Prostate gland (tissue), 2 donors: ENCODE measurements at regions not wholly inside any gene's neighbourhood (a gene's known extent, or its start where the extent isn't known, plus 50 kb on each side); places are given as distances from the start of the nearest gene placed in this dataset.

Experiments
- DNase-seq: peaks from one replicate; pipeline ENCODE4 v3.0.0-alpha.2; 2019; ENCODE audit warnings: low spot score
- H3K27ac ChIP-seq, 2 donors: fragments of 200-600 bp; sonication (generic); 2 replicates each; pipeline ENCODE4 v1.5.1; 2017 to 2019
- H3K27me3 ChIP-seq: fragments of 200-600 bp; sonication (generic); replicated peaks from 2 replicates; pipeline ENCODE4 v1.5.1; 2019; ENCODE audit not compliant: insufficient read depth
- H3K36me3 ChIP-seq, 2 donors: fragments of 200-600 bp; sonication (generic); 1 replicate in 1 of 2; 2 replicates in 1 of 2; pipeline versions ENCODE4 v1.5.1 to v1.8.1; 2017 to 2019
- H3K4me1 ChIP-seq: fragments of 200-600 bp; sonication (generic); replicated peaks from 2 replicates; pipeline ENCODE4 v1.5.1; 2019
- H3K4me3 ChIP-seq, 2 donors: fragments of 200-600 bp; sonication (generic); 2 replicates each; pipeline ENCODE4 v1.5.1; 2017 to 2019
- H3K9me3 ChIP-seq: fragments of 200-600 bp; sonication (generic); 2 replicates; pipeline ENCODE4 v1.5.1; 2017
- CTCF ChIP-seq, 4 experiments: fragments of 200-600 bp in 2 of 4; fragments of 450-650 bp in 2 of 4; sonication (generic) in 2 of 4; IDR thresholded peaks; 1 replicate in 3 of 4; 2 replicates in 1 of 4; pipeline ENCODE4 v1.5.1; 2016 to 2019; ENCODE audit warnings: antibody characterized with exemption in 4 of 4, mild to moderate bottlenecking in 2 of 4, moderate library complexity in 2 of 4
- POLR2A ChIP-seq: fragments of 450-650 bp; IDR thresholded peaks from one replicate; pipeline ENCODE4 v1.6.1; 2016; ENCODE audit warnings: antibody characterized with exemption, mild to moderate bottlenecking
- POLR2AphosphoS5 ChIP-seq: sonication (generic); formaldehyde crosslinking; IDR thresholded peaks from one replicate; pipeline ENCODE4 v1.6.1; 2017; ENCODE audit warnings: antibody characterized with exemption
- WGBS: methylation state at CpG from one replicate; pipeline ENCODE4 v1.1.5; 2018; 5-methylcytosine and 5-hydroxymethylcytosine counted together
- intact Hi-C: fragments of 100-400 bp; cut with DNase I; formaldehyde crosslinking; loops from one replicate; pipeline ENCODE4 v1.14.2; 2022

- 85% methylated on average over 2 of the region's 2 CpGs for WGBS
These were observed 223.2 kb upstream of the PGRMC2 start for GRCh38 chr4:128510850-128511249.

GRCh38 chr4:128502818-128503527 is 215.4 kb upstream of the PGRMC2 start:
- Histone ChIP-seq H3K36me3 (no peaks in the 10 kb centered on the region), H3K4me3 (no peak overlapping the region), H3K27me3 (no peaks in the 10 kb centered on the region), H3K4me1 (no peaks in the 10 kb centered on the region), H3K27ac (no peak overlapping the region), H3K9me3 (no peaks in the 10 kb centered on the region)
- no peak for DNase-seq
- intact Hi-C loops: no loop called here
- 38% methylated on average over 1 of the region's 1 CpG for WGBS
- TF ChIP-seq CTCF (IDR thresholded peaks at IDR 0.05) (no peak), POLR2A (no peak), POLR2AphosphoS5 (no peak)

More at GRCh38 chr4:128510850-128511249, 223.2 kb upstream of the PGRMC2 start:
- no peak overlapping the region for H3K4me3 ChIP-seq
- intact Hi-C loops: no loop called here
- TF ChIP-seq POLR2A: no peak
- no peak for TF ChIP-seq CTCF (IDR thresholded peaks at IDR 0.05)
- no peak for TF ChIP-seq POLR2AphosphoS5
- no peaks in the 10 kb centered on the region for H3K27me3 ChIP-seq
- no peak overlapping the region for H3K27ac ChIP-seq
- DNase-seq: no peak
- H3K36me3 ChIP-seq: no peaks in the 10 kb centered on the region
- H3K4me1 ChIP-seq: no peaks in the 10 kb centered on the region
- no peaks in the 10 kb centered on the region for H3K9me3 ChIP-seq

GRCh38 chr4:128501239-128501638 is 213.6 kb upstream of the PGRMC2 start:
- 100% methylated on average over 3 of the region's 3 CpGs for WGBS
- Histone ChIP-seq H3K27ac (no peak overlapping the region), H3K36me3 (no peaks in the 10 kb centered on the region), H3K9me3 (no peaks in the 10 kb centered on the region), H3K27me3 (no peaks in the 10 kb centered on the region), H3K4me3 (no peak overlapping the region), H3K4me1 (no peaks in the 10 kb centered on the region)
- no peak for DNase-seq
- intact Hi-C loops: no loop called here
- TF ChIP-seq POLR2A (no peak), CTCF (IDR thresholded peaks at IDR 0.05) (no peak), POLR2AphosphoS5 (no peak)

- Histone ChIP-seq H3K27ac (no peak overlapping the region), H3K4me3 (no peak overlapping the region), H3K36me3 (no peaks in the 10 kb centered on the region), H3K27me3 (no peaks in the 10 kb centered on the region), H3K4me1 (no peaks in the 10 kb centered on the region), H3K9me3 (no peaks in the 10 kb centered on the region)
- DNase-seq: no peak
- TF ChIP-seq POLR2AphosphoS5 (no peak), POLR2A (no peak), CTCF (IDR thresholded peaks at IDR 0.05) (no peak)
- WGBS: 78% methylated on average over 3 of the region's 3 CpGs
- intact Hi-C loops: no loop called here
These were observed 200.6 kb upstream of the PGRMC2 start for GRCh38 chr4:128488055-128488705.

- intact Hi-C loops: no loop called here
- DNase-seq: no peak
- Histone ChIP-seq H3K36me3 (no peaks in the 10 kb centered on the region), H3K27ac (no peak overlapping the region), H3K9me3 (no peaks in the 10 kb centered on the region), H3K27me3 (no peaks in the 10 kb centered on the region), H3K4me1 (no peaks in the 10 kb centered on the region), H3K4me3 (no peak overlapping the region)
- TF ChIP-seq CTCF (IDR thresholded peaks at IDR 0.05): no peak
- no peak for TF ChIP-seq POLR2AphosphoS5
- no peak for TF ChIP-seq POLR2A
These were observed 197.3 kb upstream of the PGRMC2 start for GRCh38 chr4:128484896-128485295.
